ENCODE measurements at regions not wholly inside any gene's neighbourhood (a gene's known extent, or its start where the extent isn't known, plus 50 kb on each side); places are given as distances from the start of the nearest gene placed in this dataset.

DNA sequence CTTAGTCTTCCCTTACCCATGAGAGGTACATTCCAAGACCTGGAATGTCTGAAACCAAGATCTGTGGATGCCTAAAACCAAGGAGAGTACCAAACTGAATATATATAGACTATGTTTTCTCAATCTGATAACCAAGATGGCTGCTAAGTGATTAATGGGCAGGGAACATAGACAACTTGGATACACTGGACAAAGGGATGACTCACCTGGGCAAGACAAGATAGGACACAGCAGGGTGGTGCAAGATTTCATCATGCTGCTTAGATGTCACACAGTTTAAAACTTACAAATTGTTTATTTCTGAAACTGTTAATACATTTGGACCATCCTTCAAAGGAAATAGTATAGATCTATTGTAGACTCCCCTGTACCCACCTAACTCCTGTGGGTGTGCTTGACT is 130.9 kb downstream of the HTR1A start:
- TF ChIP-seq, protein P1, sequence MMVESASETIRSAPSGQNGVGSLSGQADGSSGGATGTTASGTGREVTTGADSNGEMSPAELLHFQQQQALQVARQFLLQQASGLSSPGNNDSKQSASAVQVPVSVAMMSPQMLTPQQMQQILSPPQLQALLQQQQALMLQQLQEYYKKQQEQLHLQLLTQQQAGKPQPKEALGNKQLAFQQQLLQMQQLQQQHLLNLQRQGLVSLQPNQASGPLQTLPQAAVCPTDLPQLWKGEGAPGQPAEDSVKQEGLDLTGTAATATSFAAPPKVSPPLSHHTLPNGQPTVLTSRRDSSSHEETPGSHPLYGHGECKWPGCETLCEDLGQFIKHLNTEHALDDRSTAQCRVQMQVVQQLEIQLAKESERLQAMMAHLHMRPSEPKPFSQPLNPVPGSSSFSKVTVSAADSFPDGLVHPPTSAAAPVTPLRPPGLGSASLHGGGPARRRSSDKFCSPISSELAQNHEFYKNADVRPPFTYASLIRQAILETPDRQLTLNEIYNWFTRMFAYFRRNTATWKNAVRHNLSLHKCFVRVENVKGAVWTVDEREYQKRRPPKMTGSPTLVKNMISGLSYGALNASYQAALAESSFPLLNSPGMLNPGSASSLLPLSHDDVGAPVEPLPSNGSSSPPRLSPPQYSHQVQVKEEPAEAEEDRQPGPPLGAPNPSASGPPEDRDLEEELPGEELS (CRISPR knock-in tag; IDR thresholded peaks at IDR 0.05; ENCODE audit: borderline replicate concordance): no peak
- no peak for TF ChIP-seq NBN (IDR thresholded peaks at IDR 0.05; ENCODE audit: low read depth)
- no peak for TF ChIP-seq TSC22D4 (tag; IDR thresholded peaks at IDR 0.05)
- TF ChIP-seq, protein P2, sequence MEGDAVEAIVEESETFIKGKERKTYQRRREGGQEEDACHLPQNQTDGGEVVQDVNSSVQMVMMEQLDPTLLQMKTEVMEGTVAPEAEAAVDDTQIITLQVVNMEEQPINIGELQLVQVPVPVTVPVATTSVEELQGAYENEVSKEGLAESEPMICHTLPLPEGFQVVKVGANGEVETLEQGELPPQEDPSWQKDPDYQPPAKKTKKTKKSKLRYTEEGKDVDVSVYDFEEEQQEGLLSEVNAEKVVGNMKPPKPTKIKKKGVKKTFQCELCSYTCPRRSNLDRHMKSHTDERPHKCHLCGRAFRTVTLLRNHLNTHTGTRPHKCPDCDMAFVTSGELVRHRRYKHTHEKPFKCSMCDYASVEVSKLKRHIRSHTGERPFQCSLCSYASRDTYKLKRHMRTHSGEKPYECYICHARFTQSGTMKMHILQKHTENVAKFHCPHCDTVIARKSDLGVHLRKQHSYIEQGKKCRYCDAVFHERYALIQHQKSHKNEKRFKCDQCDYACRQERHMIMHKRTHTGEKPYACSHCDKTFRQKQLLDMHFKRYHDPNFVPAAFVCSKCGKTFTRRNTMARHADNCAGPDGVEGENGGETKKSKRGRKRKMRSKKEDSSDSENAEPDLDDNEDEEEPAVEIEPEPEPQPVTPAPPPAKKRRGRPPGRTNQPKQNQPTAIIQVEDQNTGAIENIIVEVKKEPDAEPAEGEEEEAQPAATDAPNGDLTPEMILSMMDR (IDR thresholded peaks at IDR 0.05 in 2 of 3, conservative IDR thresholded peaks at IDR 0.05 in 1 of 3; ENCODE audit: insufficient read depth in 2 of 3, low read depth in 1 of 3, low read length in 3 of 3): no peak
- TF ChIP-seq SIN3A (IDR thresholded peaks at IDR 0.05; ENCODE audit: borderline replicate concordance in 2 of 2, control insufficient read depth in 1 of 2, low read depth in 2 of 2, low read length in 2 of 2): no peak
- TF ChIP-seq, protein P3, sequence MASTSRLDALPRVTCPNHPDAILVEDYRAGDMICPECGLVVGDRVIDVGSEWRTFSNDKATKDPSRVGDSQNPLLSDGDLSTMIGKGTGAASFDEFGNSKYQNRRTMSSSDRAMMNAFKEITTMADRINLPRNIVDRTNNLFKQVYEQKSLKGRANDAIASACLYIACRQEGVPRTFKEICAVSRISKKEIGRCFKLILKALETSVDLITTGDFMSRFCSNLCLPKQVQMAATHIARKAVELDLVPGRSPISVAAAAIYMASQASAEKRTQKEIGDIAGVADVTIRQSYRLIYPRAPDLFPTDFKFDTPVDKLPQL (IDR thresholded peaks at IDR 0.05; ENCODE audit: extremely low read depth, insufficient read length): no peak
- TF ChIP-seq ZFP30 (CRISPR knock-in tag; IDR thresholded peaks at IDR 0.05; ENCODE audit: borderline replicate concordance): no peak

Data from K562 (cell line).